SK-N-SH (cell line): ENCODE measurements at regions not wholly inside any gene's neighbourhood (a gene's known extent, or its start where the extent isn't known, plus 50 kb on each side); places are given as distances from the start of the nearest gene placed in this dataset.

Experiments used
- CTCF ChIA-PET: fragments of 300-600, 350-600 bp; formaldehyde crosslinking; extraction: SDS; loops from one replicate; lab custom pipeline; 2021; lab: Yijun Ruan, JAX
- POLR2A ChIA-PET: fragments of 350-600 bp; sonication (Branson Sonifier 250); formaldehyde crosslinking; extraction: SDS; loops from one replicate; lab custom pipeline; 2020; ENCODE audit warnings: antibody characterized with exemption, inconsistent platforms; lab: Yijun Ruan, JAX
- DNase-seq: peaks from one replicate; pipeline ENCODE4 v3.0.0; 2012
- H2AFZ ChIP-seq: fragments of 200-600 bp; sonication (generic); 2 replicates; pipeline ENCODE4 v1.8.1; 2016; ENCODE audit warnings: antibody characterized with exemption, mild to moderate bottlenecking, low read depth
- H3F3A ChIP-seq: fragments of 200-600 bp; sonication (generic); replicated peaks from 2 replicates; pipeline ENCODE3; 2016; ENCODE audit warnings: antibody characterized with exemption, mild to moderate bottlenecking; ENCODE audit not compliant: insufficient read depth
- H3K27ac ChIP-seq, 2 experiments: fragments of 200-500 bp in 1 of 2; fragments of 200-600 bp in 1 of 2; sonication (Bioruptor generic) in 1 of 2; sonication (generic), shearing (Covaris generic) in 1 of 2; 2 replicates each; pipeline versions ENCODE4 v1.5.1 to v1.6.1; 2014 to 2016; ENCODE audit warnings: low read depth in 2 of 2, inconsistent platforms in 1 of 2, low read length in 1 of 2, mild to moderate bottlenecking in 1 of 2, mixed read lengths in 1 of 2
- H3K27me3 ChIP-seq: fragments of 200-600 bp; sonication (generic), shearing (Covaris generic); 2 replicates; pipeline ENCODE4 v1.6.1; 2016; ENCODE audit warnings: mixed run types; ENCODE audit not compliant: insufficient read depth
- H3K36me3 ChIP-seq, 2 experiments: fragments of 200-500 bp in 1 of 2; fragments of 200-600 bp in 1 of 2; sonication (Bioruptor generic) in 1 of 2; sonication (generic) in 1 of 2; replicated peaks in 1 of 2; 2 replicates each; pipeline versions ENCODE3 to v1.5.1; 2014 to 2016; ENCODE audit warnings: low read length in 1 of 2, mild to moderate bottlenecking in 1 of 2; ENCODE audit not compliant: insufficient read depth in 2 of 2, control insufficient read depth in 1 of 2
- H3K4me1 ChIP-seq, 2 experiments: fragments of 200-500 bp in 1 of 2; fragments of 200-600 bp in 1 of 2; sonication (Bioruptor generic) in 1 of 2; sonication (generic), shearing (Covaris generic) in 1 of 2; 2 replicates each; pipeline versions ENCODE4 v1.5.1 to v1.6.1; 2014 to 2016; ENCODE audit warnings: low read depth in 1 of 2, low read length in 1 of 2, mixed run types in 1 of 2; ENCODE audit not compliant: insufficient read depth in 2 of 2, control insufficient read depth in 1 of 2
- H3K4me2 ChIP-seq: fragments of 200-600 bp; sonication (generic), shearing (Covaris generic); 2 replicates; pipeline ENCODE4 v1.6.1; 2017; ENCODE audit warnings: mixed run types
- H3K4me3 ChIP-seq, 2 experiments: fragments of 200-500 bp in 1 of 2; fragments of 200-600 bp in 1 of 2; sonication (Bioruptor generic) in 1 of 2; sonication (generic), shearing (Covaris generic) in 1 of 2; 2 replicates each; pipeline versions ENCODE4 v1.5.1 to v1.8.1; 2014 to 2016; ENCODE audit warnings: low read depth in 2 of 2, inconsistent platforms in 1 of 2, low read length in 1 of 2, mild to moderate bottlenecking in 1 of 2, mixed read lengths in 1 of 2, moderate library complexity in 1 of 2
- H3K79me2 ChIP-seq: fragments of 200-600 bp; sonication (generic); 2 replicates; pipeline ENCODE4 v1.8.1; 2017; ENCODE audit warnings: mild to moderate bottlenecking; ENCODE audit not compliant: insufficient read depth
- H3K9ac ChIP-seq: fragments of 200-600 bp; sonication (generic); 2 replicates; pipeline ENCODE4 v1.6.1; 2017; ENCODE audit warnings: mixed run types
- H3K9me2 ChIP-seq: fragments of 200-600 bp; sonication (generic); 2 replicates; pipeline ENCODE4 v1.6.1; 2017; ENCODE audit warnings: mixed run types
- H3K9me3 ChIP-seq: fragments of 200-600 bp; sonication (generic); 2 replicates; pipeline ENCODE4 v1.6.1; 2017; ENCODE audit warnings: mixed run types, mild to moderate bottlenecking, moderate library complexity
- H4K20me1 ChIP-seq: fragments of 200-600 bp; sonication (generic); 2 replicates; pipeline ENCODE4 v1.6.1; 2017; ENCODE audit warnings: mild to moderate bottlenecking, mixed run types; ENCODE audit not compliant: insufficient read depth
- EP300 ChIP-seq, 2 experiments: IDR thresholded peaks; 2 replicates each; pipeline versions ENCODE4 v1.4.0 to v1.6.1; 2012; ENCODE audit warnings: borderline replicate concordance in 1 of 2, low read depth in 1 of 2, low read length in 1 of 2
- FOXM1 ChIP-seq: IDR thresholded peaks from 2 replicates; pipeline ENCODE4 v1.4.0; 2012; ENCODE audit warnings: low read depth, mild to moderate bottlenecking
- MXI1 ChIP-seq: IDR thresholded peaks from 2 replicates; pipeline ENCODE4 v1.6.1; 2012; ENCODE audit warnings: mild to moderate bottlenecking, low read depth, low read length, improper control_type of control experiment
- NFIC ChIP-seq: IDR thresholded peaks from 2 replicates; pipeline ENCODE4 v1.4.0; 2012; ENCODE audit warnings: borderline replicate concordance
- RXRA ChIP-seq: IDR thresholded peaks from 2 replicates; pipeline ENCODE4 v1.4.0; 2012; ENCODE audit warnings: low read depth, mild to moderate bottlenecking, borderline replicate concordance
- SMC3 ChIP-seq: IDR thresholded peaks from 2 replicates; pipeline ENCODE4 v1.6.1; 2012; ENCODE audit warnings: low read depth, low read length, improper control_type of control experiment
- TCF12 ChIP-seq: IDR thresholded peaks from 2 replicates; pipeline ENCODE4 v1.4.0; 2012
- YY1 ChIP-seq: IDR thresholded peaks from 2 replicates; pipeline ENCODE4 v1.4.0; 2012; ENCODE audit warnings: low read depth, mild to moderate bottlenecking
- WGBS: methylation state at CpG from one replicate; pipeline ENCODE4 v1.1.6; 2017; ENCODE audit warnings: low lambda C conversion rate; 5-methylcytosine and 5-hydroxymethylcytosine counted together
- TF ChIP-seq, protein P1 (sequence below): IDR thresholded peaks from 2 replicates; pipeline ENCODE4; 2012
- TF ChIP-seq, protein P2 (sequence below): IDR thresholded peaks from 2 replicates; pipeline ENCODE4 v1.4.0; 2012; ENCODE audit warnings: low read depth
- TF ChIP-seq, protein P3 (sequence below): fragments of 150-350 bp; IDR thresholded peaks from 2 replicates; pipeline ENCODE4 v1.6.1; 2016; ENCODE audit warnings: mild to moderate bottlenecking, low read depth, low read length
- TF ChIP-seq, protein P4 (sequence below): IDR thresholded peaks from 2 replicates; pipeline ENCODE4 v1.6.1; 2012; ENCODE audit warnings: mild to moderate bottlenecking, low read depth, low read length, moderate library complexity
- TF ChIP-seq, protein P5 (sequence below): IDR thresholded peaks from 2 replicates; pipeline ENCODE4 v1.4.0; 2012; ENCODE audit warnings: low read depth, borderline replicate concordance
- TF ChIP-seq, protein P6 (sequence below): fragments of 200-600 bp; sonication (generic); IDR thresholded peaks from 2 replicates; pipeline ENCODE4 v1.6.1; 2017; ENCODE audit warnings: antibody characterized with exemption, mild to moderate bottlenecking, moderate library complexity

DNA sequence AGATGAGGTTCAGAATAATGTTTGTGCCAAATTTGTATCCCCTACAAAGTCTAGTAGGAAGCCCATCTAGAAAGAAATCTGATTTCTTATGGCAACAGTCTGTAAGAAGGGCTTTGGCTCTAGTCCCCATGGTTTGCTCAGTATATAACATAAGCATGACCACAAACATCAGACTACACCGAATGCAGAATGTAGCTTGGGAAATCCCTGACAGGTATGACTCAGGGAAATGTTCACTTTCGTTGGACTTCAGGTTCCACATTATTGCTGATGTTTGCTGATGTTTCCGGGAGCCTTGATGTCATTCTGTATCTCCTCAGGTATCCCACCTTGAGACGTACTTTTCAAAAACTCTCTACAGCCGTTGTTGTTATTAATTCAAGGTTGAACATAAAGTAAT, 304.4 kb upstream of the TGFBR2 start:
- WGBS: 62% methylated on average over 4 of the region's 5 CpGs

DNA sequence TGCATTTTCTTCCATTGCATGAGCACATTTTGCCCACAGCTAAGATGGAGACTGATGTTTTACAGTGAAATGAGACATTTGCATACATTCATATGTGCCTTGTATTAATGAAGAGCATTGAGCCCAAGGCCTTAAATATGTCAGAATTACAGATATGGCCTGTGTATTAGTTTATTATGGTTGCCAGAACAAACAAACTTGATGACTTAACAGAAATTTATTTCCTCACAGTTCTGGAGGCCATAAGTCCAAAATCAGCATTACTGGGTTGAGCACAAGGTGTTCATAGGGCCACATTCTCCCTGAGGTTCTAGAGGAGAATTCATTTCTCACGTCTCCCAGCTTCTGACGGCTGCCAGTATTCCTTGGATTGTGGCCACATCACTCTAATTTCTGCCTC, 302.6 kb upstream of the TGFBR2 start:
- Histone ChIP-seq H3F3A (peaks cover 4% of the 10 kb centered on the region), H2AFZ (no peak overlapping the region), H3K9ac (no peak overlapping the region), H3K4me2 (no peak overlapping the region), H3K79me2 (no peaks in the 10 kb centered on the region), H3K4me1 (no peaks in the 10 kb centered on the region), H4K20me1 (no peaks in the 10 kb centered on the region), H3K27ac (no peak overlapping the region), H3K9me2 (no peaks in the 10 kb centered on the region), H3K27me3 (no peaks in the 10 kb centered on the region), H3K4me3 (no peak overlapping the region), H3K9me3 (no peaks in the 10 kb centered on the region), H3K36me3 (no peaks in the 10 kb centered on the region)
- DNase-seq: no peak
- ChIA-PET POLR2A (no interaction called here), CTCF (no interaction called here)
- 100% methylated on average over 2 of the region's 2 CpGs for WGBS
- no peak for TF ChIP-seq YY1
- TF ChIP-seq NFIC: no peak
- TF ChIP-seq, protein P1, sequence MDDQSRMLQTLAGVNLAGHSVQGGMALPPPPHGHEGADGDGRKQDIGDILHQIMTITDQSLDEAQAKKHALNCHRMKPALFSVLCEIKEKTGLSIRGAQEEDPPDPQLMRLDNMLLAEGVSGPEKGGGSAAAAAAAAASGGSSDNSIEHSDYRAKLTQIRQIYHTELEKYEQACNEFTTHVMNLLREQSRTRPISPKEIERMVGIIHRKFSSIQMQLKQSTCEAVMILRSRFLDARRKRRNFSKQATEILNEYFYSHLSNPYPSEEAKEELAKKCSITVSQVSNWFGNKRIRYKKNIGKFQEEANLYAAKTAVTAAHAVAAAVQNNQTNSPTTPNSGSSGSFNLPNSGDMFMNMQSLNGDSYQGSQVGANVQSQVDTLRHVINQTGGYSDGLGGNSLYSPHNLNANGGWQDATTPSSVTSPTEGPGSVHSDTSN: no peak
- no peak for TF ChIP-seq FOXM1
- TF ChIP-seq, protein P2, sequence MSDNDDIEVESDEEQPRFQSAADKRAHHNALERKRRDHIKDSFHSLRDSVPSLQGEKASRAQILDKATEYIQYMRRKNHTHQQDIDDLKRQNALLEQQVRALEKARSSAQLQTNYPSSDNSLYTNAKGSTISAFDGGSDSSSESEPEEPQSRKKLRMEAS: no peak
- TF ChIP-seq, protein P3, sequence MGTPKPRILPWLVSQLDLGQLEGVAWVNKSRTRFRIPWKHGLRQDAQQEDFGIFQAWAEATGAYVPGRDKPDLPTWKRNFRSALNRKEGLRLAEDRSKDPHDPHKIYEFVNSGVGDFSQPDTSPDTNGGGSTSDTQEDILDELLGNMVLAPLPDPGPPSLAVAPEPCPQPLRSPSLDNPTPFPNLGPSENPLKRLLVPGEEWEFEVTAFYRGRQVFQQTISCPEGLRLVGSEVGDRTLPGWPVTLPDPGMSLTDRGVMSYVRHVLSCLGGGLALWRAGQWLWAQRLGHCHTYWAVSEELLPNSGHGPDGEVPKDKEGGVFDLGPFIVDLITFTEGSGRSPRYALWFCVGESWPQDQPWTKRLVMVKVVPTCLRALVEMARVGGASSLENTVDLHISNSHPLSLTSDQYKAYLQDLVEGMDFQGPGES: no peak
- no peak for TF ChIP-seq MXI1
- TF ChIP-seq RXRA: no peak
- TF ChIP-seq EP300 (IDR thresholded peaks at IDR 0.05; ENCODE audit: borderline replicate concordance in 1 of 2, low read depth in 1 of 2, low read length in 1 of 2): no peak
- no peak for TF ChIP-seq SMC3
- TF ChIP-seq, protein P4, sequence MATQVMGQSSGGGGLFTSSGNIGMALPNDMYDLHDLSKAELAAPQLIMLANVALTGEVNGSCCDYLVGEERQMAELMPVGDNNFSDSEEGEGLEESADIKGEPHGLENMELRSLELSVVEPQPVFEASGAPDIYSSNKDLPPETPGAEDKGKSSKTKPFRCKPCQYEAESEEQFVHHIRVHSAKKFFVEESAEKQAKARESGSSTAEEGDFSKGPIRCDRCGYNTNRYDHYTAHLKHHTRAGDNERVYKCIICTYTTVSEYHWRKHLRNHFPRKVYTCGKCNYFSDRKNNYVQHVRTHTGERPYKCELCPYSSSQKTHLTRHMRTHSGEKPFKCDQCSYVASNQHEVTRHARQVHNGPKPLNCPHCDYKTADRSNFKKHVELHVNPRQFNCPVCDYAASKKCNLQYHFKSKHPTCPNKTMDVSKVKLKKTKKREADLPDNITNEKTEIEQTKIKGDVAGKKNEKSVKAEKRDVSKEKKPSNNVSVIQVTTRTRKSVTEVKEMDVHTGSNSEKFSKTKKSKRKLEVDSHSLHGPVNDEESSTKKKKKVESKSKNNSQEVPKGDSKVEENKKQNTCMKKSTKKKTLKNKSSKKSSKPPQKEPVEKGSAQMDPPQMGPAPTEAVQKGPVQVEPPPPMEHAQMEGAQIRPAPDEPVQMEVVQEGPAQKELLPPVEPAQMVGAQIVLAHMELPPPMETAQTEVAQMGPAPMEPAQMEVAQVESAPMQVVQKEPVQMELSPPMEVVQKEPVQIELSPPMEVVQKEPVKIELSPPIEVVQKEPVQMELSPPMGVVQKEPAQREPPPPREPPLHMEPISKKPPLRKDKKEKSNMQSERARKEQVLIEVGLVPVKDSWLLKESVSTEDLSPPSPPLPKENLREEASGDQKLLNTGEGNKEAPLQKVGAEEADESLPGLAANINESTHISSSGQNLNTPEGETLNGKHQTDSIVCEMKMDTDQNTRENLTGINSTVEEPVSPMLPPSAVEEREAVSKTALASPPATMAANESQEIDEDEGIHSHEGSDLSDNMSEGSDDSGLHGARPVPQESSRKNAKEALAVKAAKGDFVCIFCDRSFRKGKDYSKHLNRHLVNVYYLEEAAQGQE: no peak
- no peak for TF ChIP-seq TCF12
- TF ChIP-seq, protein P5, sequence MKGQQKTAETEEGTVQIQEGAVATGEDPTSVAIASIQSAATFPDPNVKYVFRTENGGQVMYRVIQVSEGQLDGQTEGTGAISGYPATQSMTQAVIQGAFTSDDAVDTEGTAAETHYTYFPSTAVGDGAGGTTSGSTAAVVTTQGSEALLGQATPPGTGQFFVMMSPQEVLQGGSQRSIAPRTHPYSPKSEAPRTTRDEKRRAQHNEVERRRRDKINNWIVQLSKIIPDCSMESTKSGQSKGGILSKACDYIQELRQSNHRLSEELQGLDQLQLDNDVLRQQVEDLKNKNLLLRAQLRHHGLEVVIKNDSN: no peak

More for the DNA sequence above, 304.4 kb upstream of the TGFBR2 start:
- no peaks in the 10 kb centered on the region for H3K4me1 ChIP-seq
- TF ChIP-seq, protein P6, sequence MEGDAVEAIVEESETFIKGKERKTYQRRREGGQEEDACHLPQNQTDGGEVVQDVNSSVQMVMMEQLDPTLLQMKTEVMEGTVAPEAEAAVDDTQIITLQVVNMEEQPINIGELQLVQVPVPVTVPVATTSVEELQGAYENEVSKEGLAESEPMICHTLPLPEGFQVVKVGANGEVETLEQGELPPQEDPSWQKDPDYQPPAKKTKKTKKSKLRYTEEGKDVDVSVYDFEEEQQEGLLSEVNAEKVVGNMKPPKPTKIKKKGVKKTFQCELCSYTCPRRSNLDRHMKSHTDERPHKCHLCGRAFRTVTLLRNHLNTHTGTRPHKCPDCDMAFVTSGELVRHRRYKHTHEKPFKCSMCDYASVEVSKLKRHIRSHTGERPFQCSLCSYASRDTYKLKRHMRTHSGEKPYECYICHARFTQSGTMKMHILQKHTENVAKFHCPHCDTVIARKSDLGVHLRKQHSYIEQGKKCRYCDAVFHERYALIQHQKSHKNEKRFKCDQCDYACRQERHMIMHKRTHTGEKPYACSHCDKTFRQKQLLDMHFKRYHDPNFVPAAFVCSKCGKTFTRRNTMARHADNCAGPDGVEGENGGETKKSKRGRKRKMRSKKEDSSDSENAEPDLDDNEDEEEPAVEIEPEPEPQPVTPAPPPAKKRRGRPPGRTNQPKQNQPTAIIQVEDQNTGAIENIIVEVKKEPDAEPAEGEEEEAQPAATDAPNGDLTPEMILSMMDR: no peak
- no peak overlapping the region for H3K27ac ChIP-seq
- no peak overlapping the region for H3K4me3 ChIP-seq
- H3K9me3 ChIP-seq: no peaks in the 10 kb centered on the region
- H3K4me2 ChIP-seq: no peak overlapping the region
- H4K20me1 ChIP-seq: no peaks in the 10 kb centered on the region
- H3F3A ChIP-seq: peaks cover 4% of the 10 kb centered on the region
- no peaks in the 10 kb centered on the region for H3K79me2 ChIP-seq
- no peaks in the 10 kb centered on the region for H3K9me2 ChIP-seq
- H3K36me3 ChIP-seq: no peaks in the 10 kb centered on the region
- ChIA-PET CTCF (interaction anchor here (1.2 kb wide), 1 partner anchor 15 kb away, joined by 3 read pairs; no protein-coding TSS in a partner anchor), POLR2A (no interaction called here)
- no peak for DNase-seq
- H3K9ac ChIP-seq: no peak overlapping the region
- H3K27me3 ChIP-seq: no peaks in the 10 kb centered on the region
- no peak overlapping the region for H2AFZ ChIP-seq
